Right lobe of liver (tissue), 4 donors: ENCODE measurements at regions not wholly inside any gene's neighbourhood (a gene's known extent, or its start where the extent isn't known, plus 50 kb on each side); places are given as distances from the start of the nearest gene placed in this dataset.

ENCODE experiments used
- CTCF ChIP-seq, 4 donors: fragments of 200-600 bp in 3 of 4; fragments of 450-650 bp in 1 of 4; IDR thresholded peaks; one replicate each; pipeline versions ENCODE4 v1.5.1 to v1.8.0; 2016 to 2022; ENCODE audit warnings: antibody characterized with exemption in 4 of 4, mild to moderate bottlenecking in 2 of 4
- POLR2A ChIP-seq: fragments of 450-650 bp; IDR thresholded peaks from one replicate; pipeline ENCODE4 v1.6.1; 2017; ENCODE audit warnings: antibody characterized with exemption, mild to moderate bottlenecking
- donor health status: DM: no; HTN: no; CAD: no.
- donor health status: DM: no; HTN: no; CAD: no.
- donor health status: DM: no; HTN: yes; CAD: no.

GRCh38 chr4:81698538-81699296, 227.0 kb upstream of the RASGEF1B start:
- TF ChIP-seq POLR2A (no peak), CTCF (IDR thresholded peaks at IDR 0.05) (no peak)
